Right lung (tissue), 2 donors: ENCODE measurements at regions not wholly inside any gene's neighbourhood (a gene's known extent, or its start where the extent isn't known, plus 50 kb on each side); places are given as distances from the start of the nearest gene placed in this dataset.
"Not testable (repeated sequence)": the region's sequence is repeated elsewhere in the genome, so short reads cannot be mapped to it uniquely, and the experiment has no call there.

Experiments used
- DNase-seq, 2 donors: peaks; one replicate each; pipeline ENCODE4 v3.0.0-alpha.2; 2013

- no peak for DNase-seq
Measured at GRCh38 chr2:120498576-120499394, 152.8 kb downstream of the INHBB start.

- no peak for DNase-seq
Measured at GRCh38 chr2:120499784-120500495, 154.0 kb downstream of the INHBB start.

- DNase-seq: no peak
Measured at GRCh38 chr2:120501591-120501990, 155.7 kb downstream of the INHBB start.

GRCh38 chr2:120502357-120502756 lies 156.4 kb downstream of the INHBB start:
- DNase-seq: no peak

- DNase-seq: no peak
Measured at GRCh38 chr2:120502761-120503160, 156.8 kb downstream of the INHBB start.

GRCh38 chr2:120503206-120503792 lies 157.4 kb downstream of the INHBB start:
- DNase-seq: no peak

GRCh38 chr2:120503793-120504571 lies 158.0 kb downstream of the INHBB start:
- DNase-seq: no peak

- no peak for DNase-seq
Measured at GRCh38 chr2:120504936-120505705, 159.2 kb downstream of the INHBB start.

- DNase-seq: no peak
Measured at GRCh38 chr2:120508567-120509041, 162.7 kb downstream of the INHBB start.

- no peak for DNase-seq
Measured at GRCh38 chr2:120509213-120509815, 163.4 kb downstream of the INHBB start.

- no peak for DNase-seq
Measured at GRCh38 chr2:120509991-120510735, 164.2 kb downstream of the INHBB start.

GRCh38 chr2:120510751-120511395 lies 164.9 kb downstream of the INHBB start:
- no peak for DNase-seq

- no peak for DNase-seq
Measured at GRCh38 chr2:120511536-120511935, 165.6 kb downstream of the INHBB start.

- no peak for DNase-seq
Measured at GRCh38 chr2:120511947-120512710, 166.2 kb downstream of the INHBB start.

- no peak for DNase-seq
Measured at GRCh38 chr2:120513776-120514357, 167.9 kb downstream of the INHBB start.

- no peak for DNase-seq
Measured at GRCh38 chr2:120514521-120514920, 168.6 kb downstream of the INHBB start.

- not testable (repeated sequence) for DNase-seq
Measured at GRCh38 chr2:120515066-120515758, 169.3 kb downstream of the INHBB start.
